HCT116 (cell line): ENCODE measurements at regions not wholly inside any gene's neighbourhood (a gene's known extent, or its start where the extent isn't known, plus 50 kb on each side); places are given as distances from the start of the nearest gene placed in this dataset.

Source experiments
- ATAC-seq: fragments of 200-7000 bp; cut with Tn5 transposase; 2 replicates; pipeline ENCODE4 v1.9.1; 2020; ENCODE audit warnings: mild to moderate bottlenecking, moderate library complexity
- BruUV-seq: library from RNA; stranded (reverse); fragments of 400-500 nt; replicated peaks from 2 replicates; lab custom pipeline; 2021; lab: Mats Ljungman, UMichigan
- CTCF ChIA-PET: fragments of 300-600 bp; sonication (Branson Sonifier 250); formaldehyde crosslinking; loops from one replicate; lab custom pipeline; 2021; ENCODE audit warnings: antibody characterized with exemption; lab: Charles Lee
- POLR2A ChIA-PET: fragments of 300-600, 350-600 bp; sonication (Branson Sonifier 250); formaldehyde crosslinking; loops from one replicate; lab custom pipeline; 2021; ENCODE audit warnings: antibody characterized with exemption; lab: Charles Lee
- RAD21 ChIA-PET, 2 experiments: fragments of 300-600 bp; sonication (Branson Sonifier 250); formaldehyde crosslinking; loops; one replicate each; lab custom pipeline; 2023; ENCODE audit warnings: low total read pairs in 2 of 2; ENCODE audit not compliant: uncharacterized antibody in 2 of 2, unreplicated experiment in 2 of 2, low non-redundant PET in 1 of 2; lab: Charles Lee
- DNase-seq: peaks from one replicate; pipeline ENCODE4 v3.0.0-alpha.2; 2010; ENCODE audit warnings: low read depth, low spot score
- H2AFZ ChIP-seq: fragments of 200-600 bp; shearing (Covaris generic), sonication (generic); 2 replicates; pipeline ENCODE4 v1.6.1; 2017; ENCODE audit warnings: low read depth, mixed run types, mixed read lengths, antibody characterized with exemption, low read length; ENCODE audit not compliant: poor library complexity, severe bottlenecking
- H3K27ac ChIP-seq: 2 replicates; pipeline ENCODE4 v1.5.1; 2012; ENCODE audit warnings: low read depth, low read length
- H3K27me3 ChIP-seq: fragments of 200-600 bp; sonication (generic); 2 replicates; pipeline ENCODE4 v1.6.1; 2016; ENCODE audit warnings: mixed run types, low read length, mixed read lengths; ENCODE audit not compliant: insufficient read depth
- H3K36me3 ChIP-seq, 2 experiments: fragments of 200-500 bp in 1 of 2; fragments of 200-600 bp in 1 of 2; sonication (Bioruptor generic) in 1 of 2; sonication (generic) in 1 of 2; 2 replicates each; pipeline versions ENCODE4 v1.5.1 to v1.6.1; 2014 to 2016; ENCODE audit warnings: low read length in 2 of 2, inconsistent platforms in 1 of 2, mixed read lengths in 1 of 2, mixed run types in 1 of 2; ENCODE audit not compliant: insufficient read depth in 2 of 2, control insufficient read depth in 1 of 2
- H3K4me1 ChIP-seq, 2 experiments: fragments of 200-600 bp in 1 of 2; sonication (generic) in 1 of 2; 2 replicates each; pipeline versions ENCODE4 v1.5.1 to v1.6.1; 2012 to 2017; ENCODE audit warnings: low read length in 2 of 2, inconsistent platforms in 1 of 2, mild to moderate bottlenecking in 1 of 2, mixed read lengths in 1 of 2, mixed run types in 1 of 2, moderate library complexity in 1 of 2; ENCODE audit not compliant: insufficient read depth in 2 of 2, control insufficient read depth in 1 of 2
- H3K4me2 ChIP-seq: fragments of 200-600 bp; sonication (generic); 2 replicates; pipeline ENCODE4 v1.6.1; 2017; ENCODE audit warnings: mixed run types, low read length, mixed read lengths
- H3K4me3 ChIP-seq, 2 experiments: fragments of 200-600 bp in 1 of 2; sonication (generic) in 1 of 2; replicated peaks in 1 of 2; 2 replicates each; pipeline ENCODE4 v1.5.1; 2011 to 2016; ENCODE audit warnings: low read length in 2 of 2, control low read depth in 1 of 2, low read depth in 1 of 2, mild to moderate bottlenecking in 1 of 2, mixed read lengths in 1 of 2, mixed run types in 1 of 2
- H3K79me2 ChIP-seq: fragments of 200-600 bp; sonication (generic); 2 replicates; pipeline ENCODE4 v1.6.1; 2017; ENCODE audit warnings: mild to moderate bottlenecking, mixed run types, low read length, moderate library complexity, mixed read lengths; ENCODE audit not compliant: insufficient read depth
- H3K9ac ChIP-seq: fragments of 200-600 bp; sonication (generic); 2 replicates; pipeline ENCODE4 v1.6.1; 2016; ENCODE audit warnings: low read length, mixed read lengths
- H3K9me2 ChIP-seq: fragments of 200-600 bp; sonication (generic), shearing (Covaris generic); 2 replicates; pipeline ENCODE4 v1.6.1; 2017; ENCODE audit warnings: mixed run types, mild to moderate bottlenecking, moderate library complexity; ENCODE audit not compliant: insufficient read depth
- H3K9me3 ChIP-seq, 2 experiments: fragments of 200-500 bp in 1 of 2; fragments of 200-600 bp in 1 of 2; sonication (Bioruptor generic) in 1 of 2; sonication (generic) in 1 of 2; 2 replicates each; pipeline ENCODE4 v1.6.1; 2014 to 2017; ENCODE audit warnings: low read length in 2 of 2, mixed read lengths in 2 of 2, inconsistent platforms in 1 of 2, low read depth in 1 of 2, mild to moderate bottlenecking in 1 of 2, mixed run types in 1 of 2, moderate library complexity in 1 of 2; ENCODE audit not compliant: control insufficient read depth in 1 of 2, insufficient read depth in 1 of 2
- H4K20me1 ChIP-seq: fragments of 200-600 bp; sonication (generic), shearing (Covaris generic); 2 replicates; pipeline ENCODE4 v1.6.1; 2017; ENCODE audit warnings: mixed run types, mild to moderate bottlenecking, moderate library complexity; ENCODE audit not compliant: insufficient read depth
- CEBPB ChIP-seq: IDR thresholded peaks from 2 replicates; pipeline ENCODE4 v1.6.1; 2012; ENCODE audit warnings: low read depth
- CTCF ChIP-seq, 3 experiments: fragments of 200-600 bp in 1 of 3; sonication (generic) in 1 of 3; IDR thresholded peaks in 2 of 3; conservative IDR thresholded peaks in 1 of 3; 2 replicates each; pipeline ENCODE4 v1.5.1; 2012 to 2017; ENCODE audit warnings: low read depth in 2 of 3, low read length in 2 of 3, antibody characterized with exemption in 1 of 3, borderline replicate concordance in 1 of 3, control low read depth in 1 of 3, mild to moderate bottlenecking in 1 of 3, mixed read lengths in 1 of 3, mixed run types in 1 of 3, moderate library complexity in 1 of 3; ENCODE audit not compliant: insufficient read depth in 1 of 3
- EGR1 ChIP-seq: IDR thresholded peaks from 2 replicates; pipeline ENCODE4 v1.6.1; 2012; ENCODE audit warnings: low read depth
- EZH2 ChIP-seq: fragments of 200-600 bp; sonication (generic); IDR thresholded peaks from 2 replicates; pipeline ENCODE4 v1.6.1; 2017; ENCODE audit warnings: antibody characterized with exemption, mixed run types
- EZH2phosphoT487 ChIP-seq: fragments of 200-600 bp; IDR thresholded peaks from 2 replicates; pipeline ENCODE4 v1.6.1; 2018; ENCODE audit warnings: antibody characterized with exemption, borderline replicate concordance
- POLR2A ChIP-seq: IDR thresholded peaks from 2 replicates; pipeline ENCODE4 v1.7.0; 2011; ENCODE audit warnings: borderline replicate concordance; ENCODE audit not compliant: insufficient read depth, insufficient read length; ENCODE audit errors: extremely low read depth
- RAD21 ChIP-seq: IDR thresholded peaks from 2 replicates; pipeline ENCODE4 v1.6.1; 2012; ENCODE audit warnings: low read depth, mild to moderate bottlenecking
- SIN3A ChIP-seq: IDR thresholded peaks from 2 replicates; pipeline ENCODE4 v1.6.1; 2012; ENCODE audit warnings: low read depth
- SRF ChIP-seq: IDR thresholded peaks from 2 replicates; pipeline ENCODE4 v1.6.1; 2012; ENCODE audit warnings: low read depth
- ZNF274 ChIP-seq: fragments of 200-500 bp; sonication (Bioruptor generic); IDR thresholded peaks from 2 replicates; pipeline ENCODE4 v1.6.1; 2014; ENCODE audit warnings: mild to moderate bottlenecking, low read depth, low read length, inconsistent platforms
- intact Hi-C: fragments of 100-400 bp; cut with micrococcal nuclease; formaldehyde crosslinking; loops from 2 replicates; pipeline ENCODE4 v1.10.0; 2022

GRCh38 chr4:58564695-58565475 is 1454.7 kb upstream of the IGFBP7 start:
- Histone ChIP-seq H3K4me2 (no peak overlapping the region), H3K4me3 (no peak overlapping the region), H3K79me2 (no peaks in the 10 kb centered on the region), H3K27me3 (no peaks in the 10 kb centered on the region), H3K4me1 (no peaks in the 10 kb centered on the region), H2AFZ (no peak overlapping the region), H3K36me3 (no peaks in the 10 kb centered on the region), H3K9ac (no peak overlapping the region), H4K20me1 (no peaks in the 10 kb centered on the region), H3K9me3 (peaks cover 8 to 18% of the 10 kb centered on the region in 2 experiments; a peak in 3 of 4 replicates), H3K27ac (no peak overlapping the region), H3K9me2 (no peaks in the 10 kb centered on the region)
- DNase-seq, result no peak
- BruUV-seq, result no TSS peak
- RAD21 ChIA-PET, result no interaction called here
- intact Hi-C loops, result no loop called here
- CTCF ChIA-PET, result no interaction called here
- POLR2A ChIA-PET, result no interaction called here
- TF ChIP-seq SRF (no peak), CEBPB (no peak), CTCF (IDR thresholded peaks at IDR 0.05 in 2 of 3, conservative IDR thresholded peaks at IDR 0.05 in 1 of 3; ENCODE audit: borderline replicate concordance in 1 of 3, insufficient read depth in 1 of 3, low read depth in 2 of 3, low read length in 2 of 3) (no peak), POLR2A (no peak), EGR1 (no peak), EZH2phosphoT487 (no peak), SIN3A (no peak)
- ATAC-seq, result no peak

GRCh38 chr4:58561170-58561569 is 1451.0 kb upstream of the IGFBP7 start:
- ChIA-PET POLR2A (no interaction called here), RAD21 (no interaction called here), CTCF (no interaction called here)
- no peaks in the 10 kb centered on the region for H3K36me3 ChIP-seq
- BruUV-seq, result no TSS peak
- DNase-seq (no peak), ATAC-seq (no peak)
- H3K79me2 ChIP-seq, result no peaks in the 10 kb centered on the region
- H3K9ac ChIP-seq, result no peak overlapping the region
- H3K4me3 ChIP-seq, result no peak overlapping the region
- intact Hi-C loops, result no loop called here
- H3K9me3 ChIP-seq, result peaks cover 0 to 7% of the 10 kb centered on the region in 2 experiments; a peak in 2 of 4 replicates
- no peak overlapping the region for H2AFZ ChIP-seq
- no peaks in the 10 kb centered on the region for H3K4me1 ChIP-seq
- no peaks in the 10 kb centered on the region for H3K9me2 ChIP-seq
- H3K27ac ChIP-seq, result no peak overlapping the region
- no peaks in the 10 kb centered on the region for H3K27me3 ChIP-seq
- H3K4me2 ChIP-seq, result no peak overlapping the region
- TF ChIP-seq ZNF274 (no peak), EZH2 (no peak), CTCF (IDR thresholded peaks at IDR 0.05 in 2 of 3, conservative IDR thresholded peaks at IDR 0.05 in 1 of 3; ENCODE audit: borderline replicate concordance in 1 of 3, insufficient read depth in 1 of 3, low read depth in 2 of 3, low read length in 2 of 3) (no peak), EZH2phosphoT487 (no peak), RAD21 (no peak), SIN3A (no peak), CEBPB (no peak)
- H4K20me1 ChIP-seq, result no peaks in the 10 kb centered on the region
